Stomach (tissue), 4 donors: ENCODE measurements at regions not wholly inside any gene's neighbourhood (a gene's known extent, or its start where the extent isn't known, plus 50 kb on each side); places are given as distances from the start of the nearest gene placed in this dataset.

ENCODE experiments used
- CTCF ChIP-seq, 7 experiments: fragments of 450-650 bp in 4 of 7; fragments of 200-600 bp in 3 of 7; sonication (generic) in 3 of 7; IDR thresholded peaks; one replicate each; pipeline ENCODE4 v1.5.1; 2016 to 2019; ENCODE audit warnings: antibody characterized with exemption in 7 of 7, control low read depth in 2 of 7, mild to moderate bottlenecking in 1 of 7
- POLR2A ChIP-seq, 4 donors: fragments of 450-650 bp; IDR thresholded peaks; one replicate each; pipeline ENCODE4 v1.6.1; 2016; ENCODE audit warnings: antibody characterized with exemption in 4 of 4, control low read depth in 2 of 4, mild to moderate bottlenecking in 1 of 4, moderate library complexity in 1 of 4
- POLR2AphosphoS5 ChIP-seq, 3 donors: sonication (generic); formaldehyde crosslinking; IDR thresholded peaks; one replicate each; pipeline ENCODE4 v1.6.1; 2016; ENCODE audit warnings: antibody characterized with exemption in 3 of 3

GRCh38 chr7:41879403-41879802 is 176.5 kb upstream of the INHBA start:
- TF ChIP-seq CTCF (IDR thresholded peaks at IDR 0.05) (no peak), POLR2A (IDR thresholded peaks at IDR 0.05) (no peak), POLR2AphosphoS5 (IDR thresholded peaks at IDR 0.05) (no peak)
